DND-41 (cell line): ENCODE measurements at regions not wholly inside any gene's neighbourhood (a gene's known extent, or its start where the extent isn't known, plus 50 kb on each side); places are given as distances from the start of the nearest gene placed in this dataset.

Experiments
- ATAC-seq: fragments of 200-7000 bp; cut with Tn5 transposase; 3 replicates; pipeline ENCODE4 v1.9.1; 2021; ENCODE audit warnings: low read depth; ENCODE audit not compliant: insufficient read depth
- DNase-seq: peaks from one replicate; pipeline ENCODE4 v3.0.0-alpha.2; 2020
- H2AFZ ChIP-seq: 2 replicates; pipeline ENCODE4 v1.6.0; 2012; ENCODE audit warnings: low read depth, low read length
- H3K27ac ChIP-seq: 2 replicates; pipeline ENCODE4 v1.5.1; 2012; ENCODE audit warnings: low read length, inconsistent platforms
- H3K27me3 ChIP-seq: fragments of 200-600 bp; sonication (generic); 2 replicates; pipeline ENCODE4 v1.6.0; 2012; ENCODE audit warnings: low read length, mild to moderate bottlenecking, inconsistent platforms; ENCODE audit not compliant: insufficient read depth, poor library complexity
- H3K36me3 ChIP-seq: 2 replicates; pipeline ENCODE4 v1.5.1; 2012; ENCODE audit warnings: low read length, inconsistent platforms; ENCODE audit not compliant: insufficient read depth
- H3K4me1 ChIP-seq: 2 replicates; pipeline ENCODE4 v1.5.1; 2012; ENCODE audit warnings: mild to moderate bottlenecking, low read length; ENCODE audit not compliant: insufficient read depth
- H3K4me2 ChIP-seq: 2 replicates; pipeline ENCODE4 v1.6.0; 2012; ENCODE audit warnings: mild to moderate bottlenecking, moderate library complexity, low read length, inconsistent platforms; ENCODE audit not compliant: insufficient read depth
- H3K4me3 ChIP-seq, 2 experiments: fragments of 200-600 bp in 1 of 2; shearing (Covaris generic) in 1 of 2; 2 replicates each; pipeline ENCODE4 v1.5.1; 2012 to 2016; ENCODE audit warnings: inconsistent platforms in 2 of 2, low read length in 2 of 2, mild to moderate bottlenecking in 2 of 2, low read depth in 1 of 2, moderate library complexity in 1 of 2
- H3K79me2 ChIP-seq: 2 replicates; pipeline ENCODE4 v1.6.0; 2012; ENCODE audit warnings: low read length, inconsistent platforms; ENCODE audit not compliant: insufficient read depth
- H3K9ac ChIP-seq: 2 replicates; pipeline ENCODE4 v1.6.0; 2012; ENCODE audit warnings: low read depth, mild to moderate bottlenecking, inconsistent platforms, low read length, moderate library complexity
- H3K9me3 ChIP-seq: 2 replicates; pipeline ENCODE4 v1.5.1; 2012; ENCODE audit warnings: low read length, moderate library complexity, mild to moderate bottlenecking, inconsistent platforms; ENCODE audit not compliant: insufficient read depth, severe bottlenecking
- H4K20me1 ChIP-seq: 2 replicates; pipeline ENCODE4 v1.6.0; 2012; ENCODE audit warnings: low read length; ENCODE audit not compliant: insufficient read depth
- CTCF ChIP-seq: IDR thresholded peaks from 2 replicates; pipeline ENCODE4 v1.5.1; 2012; ENCODE audit warnings: borderline replicate concordance, low read length, moderate library complexity, mild to moderate bottlenecking; ENCODE audit not compliant: poor library complexity, severe bottlenecking; ENCODE audit errors: extremely low read depth
- EZH2 ChIP-seq: IDR thresholded peaks from 3 replicates; pipeline ENCODE4 v1.6.1; 2012; ENCODE audit warnings: borderline replicate concordance, low read depth, mild to moderate bottlenecking, moderate library complexity, low read length, inconsistent platforms; ENCODE audit not compliant: severe bottlenecking

DNA sequence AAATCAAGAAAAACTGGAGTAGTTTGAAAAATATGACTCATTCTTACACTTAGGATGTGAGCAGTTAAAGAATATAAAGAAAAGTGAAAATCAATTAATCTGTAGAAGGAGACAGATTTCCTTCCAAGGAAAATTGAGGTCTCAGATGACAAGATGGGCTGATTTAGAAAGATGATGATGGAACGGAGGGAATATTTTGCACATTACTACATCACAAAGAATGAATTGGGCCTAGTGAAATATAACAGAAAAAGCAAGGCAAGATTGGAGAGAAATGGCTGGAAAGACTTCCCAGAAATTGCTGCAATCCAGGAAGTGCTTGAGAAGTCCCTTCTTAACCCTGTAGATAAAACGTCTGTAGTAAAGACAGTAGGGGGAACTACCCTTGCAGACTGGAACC is 169.1 kb upstream of the SYT6 start:
- Histone ChIP-seq H3K4me3 (no peak overlapping the region), H4K20me1 (no peaks in the 10 kb centered on the region), H3K27ac (peak overlapping the region; percentile 66), H3K79me2 (no peaks in the 10 kb centered on the region), H3K9me3 (no peaks in the 10 kb centered on the region), H3K4me2 (no peak overlapping the region), H3K36me3 (no peaks in the 10 kb centered on the region), H3K9ac (no peak overlapping the region), H3K27me3 (no peaks in the 10 kb centered on the region), H2AFZ (no peak overlapping the region), H3K4me1 (peaks cover 22% of the 10 kb centered on the region)
- no peak for DNase-seq
- TF ChIP-seq EZH2 (no peak), CTCF (no peak)
- no peak for ATAC-seq

DNA sequence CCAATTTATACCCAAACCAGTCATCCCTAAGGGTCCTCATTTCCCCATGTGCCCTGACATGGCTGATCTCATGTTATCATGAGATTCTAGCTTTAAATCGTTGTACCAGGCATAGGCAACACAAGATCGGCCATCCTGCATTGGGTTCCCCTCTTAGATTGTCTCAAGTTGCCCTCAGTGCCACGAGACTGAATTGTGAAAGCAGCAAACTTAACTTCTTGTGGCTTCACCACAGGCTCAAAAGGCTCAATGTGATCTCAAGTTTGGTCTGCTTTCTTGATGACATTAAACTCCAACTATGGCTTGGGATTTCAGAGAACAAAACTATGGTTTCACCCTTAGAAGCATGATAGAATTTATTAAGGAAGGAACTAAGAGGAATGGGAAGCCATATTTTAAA is 168.5 kb upstream of the SYT6 start:
- ATAC-seq = no peak
- H3K9me3 ChIP-seq = no peaks in the 10 kb centered on the region
- TF ChIP-seq CTCF = no peak
- TF ChIP-seq EZH2 = no peak

GRCh38 chr1:114320586-114320985 is 166.9 kb upstream of the SYT6 start:
- no peaks in the 10 kb centered on the region for H4K20me1 ChIP-seq
- H2AFZ ChIP-seq = no peak overlapping the region
- H3K9ac ChIP-seq = no peak overlapping the region
- no peaks in the 10 kb centered on the region for H3K27me3 ChIP-seq
- H3K27ac ChIP-seq = no peak overlapping the region
- no peak for ATAC-seq
- H3K4me1 ChIP-seq = peaks cover 18% of the 10 kb centered on the region
- H3K36me3 ChIP-seq = no peaks in the 10 kb centered on the region
- DNase-seq = no peak
- H3K79me2 ChIP-seq = no peaks in the 10 kb centered on the region
- TF ChIP-seq EZH2 = no peak
- TF ChIP-seq CTCF = no peak
- no peak overlapping the region for H3K4me2 ChIP-seq
- no peaks in the 10 kb centered on the region for H3K9me3 ChIP-seq
- H3K4me3 ChIP-seq = no peak overlapping the region

More for the DNA sequence above, 168.5 kb upstream of the SYT6 start:
- Histone ChIP-seq H3K27me3 (no peaks in the 10 kb centered on the region), H2AFZ (no peak overlapping the region), H3K4me1 (peaks cover 18% of the 10 kb centered on the region), H3K36me3 (no peaks in the 10 kb centered on the region), H3K4me3 (no peak overlapping the region), H4K20me1 (no peaks in the 10 kb centered on the region), H3K79me2 (no peaks in the 10 kb centered on the region), H3K9ac (no peak overlapping the region), H3K4me2 (no peak overlapping the region), H3K27ac (no peak overlapping the region)
- DNase-seq = no peak

DNA sequence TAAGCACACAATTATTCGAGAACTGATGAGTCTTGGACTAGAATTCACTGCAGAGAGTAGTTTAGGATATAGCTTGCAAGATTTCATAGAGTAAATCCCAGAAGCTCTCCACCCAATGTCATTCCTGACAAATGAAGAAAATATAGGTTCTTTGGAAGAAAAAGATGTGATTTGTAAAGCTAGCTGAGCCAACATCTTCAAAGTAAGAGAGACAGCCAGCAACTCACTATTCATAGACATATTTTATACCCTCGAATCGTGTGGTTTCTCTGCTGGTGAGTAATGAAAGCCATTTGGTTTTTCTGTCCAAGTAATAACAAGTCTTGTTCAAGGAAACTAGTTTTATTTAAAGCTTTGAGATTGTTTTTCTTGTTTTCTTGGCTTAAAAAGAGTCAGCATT is 165.7 kb upstream of the SYT6 start:
- no peak overlapping the region for H3K27ac ChIP-seq
- no peak overlapping the region for H3K4me2 ChIP-seq

More for the DNA sequence above, 165.7 kb upstream of the SYT6 start:
- H3K4me1 ChIP-seq = peaks cover 17% of the 10 kb centered on the region
- DNase-seq (no peak), ATAC-seq (no peak)
- TF ChIP-seq CTCF (no peak), EZH2 (no peak)
- H3K27me3 ChIP-seq = no peaks in the 10 kb centered on the region
- no peaks in the 10 kb centered on the region for H3K36me3 ChIP-seq
- no peak overlapping the region for H3K4me3 ChIP-seq
- H3K79me2 ChIP-seq = no peaks in the 10 kb centered on the region
- H2AFZ ChIP-seq = no peak overlapping the region
- no peaks in the 10 kb centered on the region for H3K9me3 ChIP-seq
- no peaks in the 10 kb centered on the region for H4K20me1 ChIP-seq
- no peak overlapping the region for H3K9ac ChIP-seq
